DMS53 treated with DMSO at 0.1 percent for 48 hours (cell line): ENCODE measurements at regions not wholly inside any gene's neighbourhood (a gene's known extent, or its start where the extent isn't known, plus 50 kb on each side); places are given as distances from the start of the nearest gene placed in this dataset.
A peak's percentile ranks its signal among the peaks of the same experiment; 100 is the strongest.
"Not testable (repeated sequence)": the region's sequence is repeated elsewhere in the genome, so short reads cannot be mapped to it uniquely, and the experiment has no call there.

Experiments
- DNase-seq: peaks from one replicate; lab custom pipeline; 2025; ENCODE audit not compliant: unreplicated experiment; lab: John Stamatoyannopoulos, UW

- DNase-seq, result no peak
These were observed 257.3 kb downstream of the MIAT start for GRCh38 chr22:26914519-26915185.

GRCh38 chr22:26916236-26916635 lies 258.8 kb downstream of the MIAT start:
- DNase-seq, result no peak

DNA sequence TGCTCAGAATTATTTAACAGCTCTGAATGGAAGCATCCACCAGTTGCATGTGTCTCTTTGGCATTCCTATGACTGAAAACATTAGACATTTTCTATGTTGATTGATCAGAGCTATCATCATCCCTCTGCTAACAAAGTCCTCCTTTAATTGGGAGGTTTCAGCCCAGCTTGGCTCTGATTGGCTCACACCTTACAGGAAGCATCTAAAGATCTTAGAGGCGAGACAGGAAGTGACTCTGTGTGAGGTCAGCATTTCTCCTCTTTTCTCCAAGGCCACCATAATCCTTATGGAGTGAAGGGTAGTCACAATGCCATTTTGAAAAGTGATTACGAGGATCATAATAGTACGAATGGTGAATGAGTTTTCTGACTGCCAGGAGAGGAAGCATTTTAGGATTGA lies 260.8 kb downstream of the MIAT start:
- DNase-seq, result no peak

DNA sequence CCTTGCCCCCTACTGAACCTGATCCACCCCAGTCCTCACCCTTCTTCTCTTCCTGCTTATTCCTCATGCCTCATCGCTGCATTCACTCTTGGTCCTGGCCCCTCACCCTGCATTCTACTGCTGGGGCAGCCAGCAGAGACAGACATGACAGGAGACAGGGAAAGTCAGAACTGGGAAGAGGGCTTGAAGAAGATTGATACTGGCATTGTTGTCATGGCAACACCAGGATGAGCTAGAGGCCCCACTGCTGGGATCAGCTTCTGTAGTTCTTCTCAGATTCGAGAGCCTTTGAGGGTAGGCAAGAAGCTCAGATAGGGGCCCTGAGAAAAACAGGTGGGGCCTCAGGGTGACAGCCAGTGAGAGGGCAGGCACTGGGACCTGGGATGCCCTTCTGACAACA lies 264.3 kb downstream of the MIAT start:
- no peak for DNase-seq

DNA sequence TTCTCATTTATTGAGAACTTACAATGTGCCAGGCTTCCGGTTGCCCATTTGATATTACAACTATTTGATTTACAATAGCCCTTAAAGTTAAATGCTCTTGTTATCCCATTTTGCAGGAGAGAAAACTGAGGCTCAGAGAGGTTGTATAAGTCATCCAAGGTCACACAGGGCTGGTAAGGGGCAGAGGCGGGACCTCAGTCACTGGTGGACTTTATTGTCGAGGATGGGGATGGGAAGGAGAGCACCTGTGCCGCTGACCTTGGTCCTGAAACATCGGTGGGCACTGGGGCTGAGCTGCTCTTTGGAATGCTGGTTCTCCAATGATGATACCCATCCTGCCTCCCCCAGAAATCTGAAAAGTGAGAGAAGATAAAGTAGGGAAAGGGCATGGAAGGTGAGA lies 265.4 kb downstream of the MIAT start:
- no peak for DNase-seq

DNA sequence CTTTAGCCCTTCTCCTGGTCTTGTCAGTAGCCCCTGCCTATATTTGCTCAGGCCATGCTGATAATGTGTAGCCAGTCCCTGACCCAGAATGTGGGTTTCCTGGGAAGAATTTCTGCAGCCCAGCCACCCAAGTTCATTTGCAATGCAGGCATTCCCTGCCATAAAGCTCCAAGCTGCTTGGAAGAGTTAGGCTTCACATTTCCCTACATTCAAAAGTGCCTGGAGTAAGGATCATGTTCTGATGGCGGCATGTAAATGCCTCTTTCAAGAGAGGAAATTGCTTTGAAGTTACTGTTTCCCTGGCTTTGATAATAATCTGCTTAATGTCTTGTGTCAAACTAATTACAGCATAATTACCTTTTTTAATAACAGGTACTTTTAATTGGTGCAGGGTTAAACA lies 266.1 kb downstream of the MIAT start:
- DNase-seq, result no peak

DNA sequence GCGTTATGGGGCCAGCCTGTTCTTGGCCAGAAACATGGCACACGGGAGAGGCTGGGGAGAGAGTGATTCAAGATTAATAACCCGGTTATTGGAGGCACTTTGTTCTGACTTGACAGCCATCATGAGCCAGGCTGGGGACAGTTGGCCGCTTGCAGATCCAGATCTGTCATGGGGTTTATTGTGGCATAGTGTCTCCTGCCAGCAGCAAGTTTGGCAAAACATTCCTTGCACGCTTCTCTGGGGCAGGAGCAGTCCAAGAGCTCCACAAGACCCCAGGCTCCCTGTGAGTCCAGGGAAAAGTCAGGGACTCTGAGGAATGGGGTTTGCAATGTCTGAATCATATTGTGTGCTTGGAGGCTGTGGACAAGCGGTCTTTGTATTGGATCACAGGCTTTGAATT lies 270.4 kb downstream of the MIAT start:
- DNase-seq, result no peak

- no peak for DNase-seq
These were observed 274.1 kb downstream of the MIAT start for GRCh38 chr22:26931471-26931870.

- no peak for DNase-seq
These were observed 275.8 kb downstream of the MIAT start for GRCh38 chr22:26933105-26933590.

- DNase-seq, result no peak
These were observed 279.8 kb downstream of the MIAT start for GRCh38 chr22:26937213-26937612.

DNA sequence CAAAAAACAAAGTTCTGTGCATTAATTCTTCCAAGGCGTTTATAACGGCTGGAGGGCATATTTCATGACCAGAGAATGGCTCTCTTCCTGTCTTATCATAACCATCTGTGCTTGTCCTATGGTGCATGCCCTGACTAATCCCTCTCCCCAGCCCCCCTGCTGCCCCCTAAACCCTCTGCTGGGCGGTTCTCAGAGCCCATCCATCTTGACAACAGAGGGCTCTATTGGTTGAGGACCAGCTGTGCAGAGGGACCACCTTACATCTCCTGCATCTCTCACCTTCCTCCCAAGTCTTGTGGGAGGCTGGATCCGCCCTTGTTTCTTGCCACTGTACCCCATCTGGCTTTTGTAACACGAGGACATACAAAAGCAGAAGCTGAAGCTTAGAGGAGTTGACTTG lies 282.1 kb downstream of the MIAT start:
- DNase-seq, result no peak

DNA sequence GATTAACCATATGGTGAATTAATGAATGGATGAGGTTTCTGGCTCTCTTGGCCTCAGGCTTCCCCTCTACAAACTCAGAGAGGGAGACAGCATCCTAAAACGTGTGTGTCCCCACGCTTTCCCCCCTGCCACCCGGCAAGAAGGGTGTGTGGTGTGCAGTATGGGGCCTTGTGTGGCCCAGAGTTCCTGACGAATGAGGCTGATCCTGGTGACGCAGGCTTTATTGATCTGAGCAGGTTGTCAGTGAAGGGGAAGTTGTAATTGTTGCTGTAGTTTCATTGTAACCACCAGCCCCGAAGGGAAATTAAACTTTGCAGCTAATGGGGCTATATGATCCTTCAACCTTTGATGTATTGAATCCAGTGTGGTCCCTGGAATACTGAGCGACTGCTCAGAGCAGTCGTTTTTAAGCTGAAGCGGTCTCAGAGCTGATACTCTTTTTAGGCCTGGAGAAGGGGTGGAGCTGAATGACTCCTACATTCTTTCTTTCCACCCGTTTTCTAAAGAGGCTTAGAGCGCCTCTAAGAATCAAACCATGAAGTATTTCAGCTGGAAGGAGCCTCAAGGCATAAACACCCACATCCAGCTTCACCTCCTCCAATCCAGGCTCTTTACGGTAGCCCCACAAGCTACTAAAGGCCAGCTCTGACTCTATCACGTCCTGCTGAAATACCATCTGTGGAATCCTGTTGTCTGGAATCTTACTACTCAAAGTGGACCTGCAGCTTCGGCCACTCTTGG lies 284.7 kb downstream of the MIAT start:
- no peak for DNase-seq

- DNase-seq, result no peak
These were observed 285.2 kb downstream of the MIAT start for GRCh38 chr22:26942637-26942957.

DNA sequence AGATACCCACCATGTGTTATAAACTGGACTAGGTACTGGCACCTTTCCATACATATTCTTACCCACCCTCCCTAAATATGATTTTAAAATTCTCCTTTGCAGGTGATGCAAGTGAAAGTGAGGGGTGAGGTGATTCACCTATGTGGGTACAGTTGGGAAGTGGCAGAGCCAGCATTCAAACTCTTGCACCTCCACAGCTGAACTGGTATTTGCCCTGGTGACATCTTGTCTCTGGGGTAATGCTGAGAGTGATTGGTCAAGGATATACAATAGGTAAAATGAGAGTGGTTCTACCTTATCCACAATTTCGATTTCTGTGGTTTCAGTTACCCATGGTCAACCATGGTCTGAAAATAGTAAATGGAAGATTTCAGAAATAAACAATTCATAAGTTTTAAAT lies 288.2 kb downstream of the MIAT start:
- DNase-seq, result no peak

DNA sequence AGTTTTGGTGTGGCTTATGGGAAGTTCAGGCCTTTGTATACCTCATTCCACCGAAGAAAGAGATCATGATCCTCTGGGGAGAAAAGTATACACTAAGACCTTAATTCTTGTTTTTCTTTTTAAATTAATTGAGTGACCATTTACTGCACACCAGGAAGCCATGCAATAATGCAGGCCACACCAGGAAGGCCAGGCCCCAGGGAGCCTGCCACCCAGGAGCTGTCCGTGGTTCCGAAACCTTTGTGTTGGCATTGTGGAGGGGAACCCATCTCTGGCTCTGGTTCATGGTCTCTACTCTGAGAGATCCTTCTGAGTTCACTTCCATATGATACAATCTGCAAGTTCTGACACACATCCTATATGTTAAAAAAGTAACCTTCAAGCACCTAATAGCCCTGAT lies 291.8 kb downstream of the MIAT start:
- no peak for DNase-seq

GRCh38 chr22:26951139-26951538 lies 293.8 kb downstream of the MIAT start:
- not testable (repeated sequence) for DNase-seq

DNA sequence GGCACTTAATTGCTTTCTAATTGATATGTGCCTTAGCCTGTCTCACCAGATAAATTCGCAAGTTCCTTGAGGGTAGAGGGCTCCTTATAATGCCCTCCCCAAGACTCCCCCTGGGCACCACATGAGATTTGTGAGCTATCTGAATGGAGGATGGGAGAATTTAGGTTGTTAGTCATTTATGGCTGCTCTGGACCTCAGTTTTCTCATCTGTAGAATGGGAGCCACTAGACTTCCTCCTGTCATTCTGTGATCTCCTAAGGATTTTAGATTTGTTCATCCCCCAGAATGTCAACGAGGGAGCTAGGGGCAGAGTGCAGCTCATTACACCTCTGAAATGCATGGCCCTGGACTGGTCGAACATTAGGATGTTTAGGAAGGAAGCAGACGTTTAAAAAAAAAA lies 294.6 kb downstream of the MIAT start:
- no peak for DNase-seq

GRCh38 chr22:26952451-26953011 lies 295.1 kb downstream of the MIAT start:
- no peak for DNase-seq

GRCh38 chr22:26953012-26953883 lies 295.9 kb downstream of the MIAT start:
- DNase-seq, result no peak

DNA sequence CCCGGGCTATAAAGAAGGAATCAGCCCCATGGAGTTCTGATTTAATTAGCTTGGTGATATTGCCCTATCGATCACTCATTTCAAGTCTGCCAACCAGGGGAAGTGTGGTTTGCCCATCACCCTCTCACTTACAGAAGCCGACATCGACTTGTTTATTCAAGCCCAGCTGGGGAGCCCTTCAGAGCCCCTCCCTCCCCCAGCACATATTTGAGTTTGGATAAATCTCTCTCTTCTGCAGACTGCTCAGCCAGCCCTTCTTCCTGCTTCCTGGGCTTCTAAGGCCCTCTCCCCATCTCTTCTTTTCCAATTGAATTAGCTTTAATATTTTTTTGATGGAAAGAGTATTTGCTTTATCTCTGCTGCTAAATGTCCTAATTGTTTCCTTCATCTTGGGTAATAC lies 299.0 kb downstream of the MIAT start:
- DNase-seq, result peak; percentile 10

GRCh38 chr22:26957176-26957575 lies 299.8 kb downstream of the MIAT start:
- no peak for DNase-seq

DNA sequence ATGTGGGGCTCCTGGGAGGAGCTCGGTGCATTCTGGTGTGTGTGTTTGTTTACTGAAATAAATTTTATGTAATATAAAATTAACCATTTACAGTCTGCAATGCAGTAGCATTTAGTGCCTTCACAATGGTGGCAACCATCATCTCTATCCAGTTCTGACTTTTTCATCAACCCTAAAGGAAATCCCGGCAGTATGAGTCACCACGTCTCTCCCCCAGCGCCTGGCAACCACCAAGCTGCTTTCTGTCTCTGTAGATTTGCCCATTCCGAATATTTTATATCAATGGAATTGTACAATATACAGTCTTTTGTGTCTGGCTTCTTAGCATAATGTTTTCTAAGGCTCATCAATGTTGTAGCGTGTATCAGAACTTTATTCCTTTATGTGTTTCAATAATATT lies 300.5 kb downstream of the MIAT start:
- DNase-seq, result no peak
